BLaER1 treated with 17β-estradiol and CSF1 and Interleukin-3, amounts not matched to agents 10 nM and 100 nM (cell line): ENCODE measurements at regions not wholly inside any gene's neighbourhood (a gene's known extent, or its start where the extent isn't known, plus 50 kb on each side); places are given as distances from the start of the nearest gene placed in this dataset.

ENCODE experiments used
- H3K27ac ChIP-seq, 11 experiments: shearing (Covaris generic); formaldehyde crosslinking; 2 replicates each; pipeline ENCODE4 v1.8.1; 2022
- H3K27me3 ChIP-seq, 11 experiments: shearing (Covaris generic); formaldehyde crosslinking; 2 replicates each; pipeline ENCODE4 v1.8.1; 2022
- H3K36me3 ChIP-seq, 11 experiments: shearing (Covaris generic); formaldehyde crosslinking; 2 replicates each; pipeline ENCODE4 v1.8.1; 2022
- H3K4me1 ChIP-seq, 10 experiments: shearing (Covaris generic); formaldehyde crosslinking; 2 replicates each; pipeline ENCODE4 v1.8.1; 2022
- H3K4me2 ChIP-seq, 11 experiments: shearing (Covaris generic); formaldehyde crosslinking; 2 replicates each; pipeline ENCODE4 v1.8.1; 2022
- H3K4me3 ChIP-seq, 10 experiments: shearing (Covaris generic); formaldehyde crosslinking; 2 replicates each; pipeline ENCODE4 v1.8.1; 2022
- H3K9ac ChIP-seq, 11 experiments: shearing (Covaris generic); formaldehyde crosslinking; 2 replicates each; pipeline ENCODE4 v1.8.1; 2022
- H3K9me3 ChIP-seq, 11 experiments: shearing (Covaris generic); formaldehyde crosslinking; replicated peaks in 1 of 11; 2 replicates each; pipeline ENCODE4 v1.8.1; 2022
- H4K20me1 ChIP-seq, 11 experiments: shearing (Covaris generic); formaldehyde crosslinking; 2 replicates each; pipeline ENCODE4 v1.8.1; 2022
- Cebpa-rat ChIP-seq, 11 experiments: shearing (Covaris generic); IDR thresholded peaks; 2 replicates each; pipeline ENCODE4 v1.8.1; 2022

DNA sequence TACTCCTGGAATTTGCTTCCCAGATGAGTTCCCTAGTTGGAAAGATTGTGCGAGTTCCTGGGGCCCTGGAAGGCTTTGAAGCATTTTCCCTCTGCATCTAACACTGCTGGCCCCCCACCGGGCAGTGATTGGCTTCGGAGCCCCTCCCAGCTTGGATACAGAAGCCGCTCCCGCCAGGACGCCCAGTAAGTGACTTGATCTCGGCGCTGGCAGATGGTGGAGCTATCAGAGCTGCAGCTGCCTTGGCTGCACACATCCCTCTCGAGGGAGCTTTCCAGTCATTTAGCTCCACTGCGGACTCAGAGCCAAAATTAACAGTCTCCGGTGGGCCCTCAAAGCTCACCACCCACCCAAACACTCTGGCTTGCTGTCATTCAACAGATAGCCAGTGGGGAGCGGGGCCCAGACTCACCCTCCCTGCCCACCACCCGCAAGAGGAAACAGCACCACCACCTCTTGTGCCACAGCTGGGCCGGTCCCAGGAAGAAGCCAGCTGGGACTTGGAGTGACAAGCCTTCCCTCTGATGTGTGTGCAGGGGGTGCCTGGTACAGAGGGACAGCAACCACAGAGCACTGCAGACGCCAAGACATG lies 162.3 kb downstream of the TRIM29 start:
- Histone ChIP-seq H3K27ac (no peak overlapping the region), H3K4me1 (peaks cover 0 to 42% (median 30%) of the 10 kb centered on the region in 10 experiments; a peak in 17 of 20 replicates), H3K36me3 (no peaks in the 10 kb centered on the region), H3K4me2 (peak overlapping the region in 9 of 11 experiments; percentile 37 to 64 (median 58); a peak in 17 of 22 replicates), H3K9me3 (no peaks in the 10 kb centered on the region), H4K20me1 (peaks cover 0 to 6% (median 0%) of the 10 kb centered on the region in 11 experiments; a peak in 3 of 22 replicates), H3K4me3 (no peak overlapping the region), H3K9ac (no peak overlapping the region), H3K27me3 (no peaks in the 10 kb centered on the region)
- no peak for TF ChIP-seq Cebpa-rat (IDR thresholded peaks at IDR 0.05)

DNA sequence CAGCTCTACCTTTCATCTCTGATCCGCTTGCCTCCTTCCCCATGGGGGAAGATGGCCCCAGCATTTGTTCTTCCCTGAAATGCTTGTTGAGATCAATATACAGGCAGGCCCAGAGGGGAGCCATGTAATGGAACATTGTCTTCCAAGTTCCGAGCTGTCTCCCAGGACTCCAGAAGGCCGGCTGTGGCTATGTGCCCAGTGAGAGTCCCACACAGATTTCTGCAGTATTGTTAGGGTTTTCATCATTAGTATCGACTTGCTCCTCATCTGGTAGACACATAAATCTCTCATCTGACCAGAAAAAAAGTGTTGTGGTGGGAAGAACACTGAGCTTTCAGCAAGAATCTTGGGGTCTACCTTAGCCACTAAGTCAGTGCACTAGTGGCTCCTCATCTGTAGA lies 163.4 kb downstream of the TRIM29 start:
- Histone ChIP-seq H3K9ac (no peak overlapping the region), H3K4me3 (no peak overlapping the region), H3K9me3 (no peaks in the 10 kb centered on the region), H4K20me1 (peaks cover 0 to 6% (median 0%) of the 10 kb centered on the region in 11 experiments; a peak in 3 of 22 replicates), H3K4me2 (peak overlapping the region in 5 of 11 experiments; percentile 43 to 64 (median 60); a peak in 5 of 22 replicates), H3K27me3 (no peaks in the 10 kb centered on the region), H3K27ac (no peak overlapping the region), H3K4me1 (peaks cover 0 to 42% (median 30%) of the 10 kb centered on the region in 10 experiments; a peak in 17 of 20 replicates), H3K36me3 (no peaks in the 10 kb centered on the region)
- no peak for TF ChIP-seq Cebpa-rat (IDR thresholded peaks at IDR 0.05)

DNA sequence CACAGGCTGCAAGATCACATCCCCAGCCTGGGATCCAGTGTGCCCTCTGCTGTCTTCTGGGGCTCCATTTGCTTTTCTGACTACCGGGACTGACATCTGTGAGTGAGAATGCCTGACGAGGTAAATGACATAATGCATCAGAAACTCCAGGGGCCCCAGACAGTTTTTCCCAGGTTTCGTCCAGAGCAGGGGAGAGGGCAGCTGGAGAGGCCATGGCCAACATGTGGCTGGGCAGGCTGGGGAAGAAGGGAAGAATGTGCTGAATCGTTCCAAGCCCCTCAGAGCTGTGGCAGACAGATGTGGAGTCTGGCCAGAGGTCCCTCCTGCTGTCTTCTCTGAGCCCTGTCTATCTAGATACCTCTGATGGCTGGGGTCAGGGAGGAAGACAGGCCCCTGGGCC lies 163.9 kb downstream of the TRIM29 start:
- H3K27ac ChIP-seq = no peak overlapping the region
- H3K27me3 ChIP-seq = no peaks in the 10 kb centered on the region
- 0 out of 22 replicates have a peak overlapping the region, but pooled peaks of 1 of the 11 experiments have one; percentile 59 for H3K4me2 ChIP-seq
- H3K4me1 ChIP-seq = peaks cover 0 to 42% (median 30%) of the 10 kb centered on the region in 10 experiments; a peak in 17 of 20 replicates
- no peaks in the 10 kb centered on the region for H3K9me3 ChIP-seq
- H4K20me1 ChIP-seq = peaks cover 0 to 6% (median 0%) of the 10 kb centered on the region in 11 experiments; a peak in 2 of 22 replicates
- H3K4me3 ChIP-seq = no peak overlapping the region
- no peak for TF ChIP-seq Cebpa-rat (IDR thresholded peaks at IDR 0.05)
- no peaks in the 10 kb centered on the region for H3K36me3 ChIP-seq
- H3K9ac ChIP-seq = no peak overlapping the region

GRCh38 chr11:119972281-119972680 lies 165.6 kb downstream of the TRIM29 start:
- no peak overlapping the region for H3K9ac ChIP-seq
- H3K9me3 ChIP-seq = no peaks in the 10 kb centered on the region
- H4K20me1 ChIP-seq = peaks cover 0 to 2% (median 0%) of the 10 kb centered on the region in 11 experiments; a peak in 1 of 22 replicates
- no peak overlapping the region for H3K4me3 ChIP-seq
- H3K27me3 ChIP-seq = no peaks in the 10 kb centered on the region
- no peak overlapping the region for H3K4me2 ChIP-seq
- no peak overlapping the region for H3K27ac ChIP-seq
- TF ChIP-seq Cebpa-rat (IDR thresholded peaks at IDR 0.05) = no peak
- H3K4me1 ChIP-seq = peaks cover 0 to 31% (median 20%) of the 10 kb centered on the region in 10 experiments; a peak in 17 of 20 replicates
- H3K36me3 ChIP-seq = no peaks in the 10 kb centered on the region

DNA sequence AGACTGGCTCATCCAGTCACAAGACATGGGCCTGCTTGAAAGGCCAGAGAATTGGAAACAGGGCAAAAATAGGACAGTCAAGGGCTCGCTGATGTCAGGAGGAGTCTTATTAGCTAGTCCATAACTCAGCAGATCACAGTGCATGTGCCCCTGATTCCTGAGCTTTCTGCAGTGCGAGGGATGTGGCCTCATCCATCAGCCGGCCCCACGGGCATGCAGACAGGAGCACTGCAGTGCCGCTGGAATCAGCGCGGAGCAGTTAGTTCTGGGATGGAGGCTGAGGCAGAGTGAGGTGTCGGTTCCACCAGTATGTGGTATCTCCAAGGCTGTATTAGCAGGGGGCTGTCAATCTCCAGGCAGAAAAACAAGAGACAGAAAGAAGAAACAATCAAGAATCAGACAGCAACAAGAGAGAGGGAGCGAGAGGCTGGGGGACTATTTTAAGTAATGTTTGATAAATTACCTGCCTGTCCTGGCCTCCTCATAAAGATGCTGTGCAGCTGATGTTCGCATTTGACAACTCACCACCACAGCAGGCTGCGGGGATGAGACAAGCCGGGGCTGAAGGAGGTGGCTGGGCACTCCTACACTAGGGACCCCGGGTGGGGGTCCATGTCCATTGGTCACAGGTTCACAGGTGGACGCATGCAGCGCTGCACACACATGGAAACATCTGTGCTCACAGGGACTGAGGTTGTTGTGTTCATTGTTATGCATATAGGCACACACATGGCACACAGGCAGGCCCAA lies 167.2 kb downstream of the TRIM29 start:
- Histone ChIP-seq H3K4me1 (peaks cover 0 to 17% (median 9%) of the 10 kb centered on the region in 10 experiments; a peak in 16 of 20 replicates), H3K36me3 (no peaks in the 10 kb centered on the region), H3K27ac (no peak overlapping the region), H3K27me3 (no peaks in the 10 kb centered on the region), H3K9me3 (no peaks in the 10 kb centered on the region), H3K4me2 (no peak overlapping the region), H4K20me1 (no peaks in the 10 kb centered on the region), H3K4me3 (no peak overlapping the region), H3K9ac (no peak overlapping the region)
- no peak for TF ChIP-seq Cebpa-rat (IDR thresholded peaks at IDR 0.05)

DNA sequence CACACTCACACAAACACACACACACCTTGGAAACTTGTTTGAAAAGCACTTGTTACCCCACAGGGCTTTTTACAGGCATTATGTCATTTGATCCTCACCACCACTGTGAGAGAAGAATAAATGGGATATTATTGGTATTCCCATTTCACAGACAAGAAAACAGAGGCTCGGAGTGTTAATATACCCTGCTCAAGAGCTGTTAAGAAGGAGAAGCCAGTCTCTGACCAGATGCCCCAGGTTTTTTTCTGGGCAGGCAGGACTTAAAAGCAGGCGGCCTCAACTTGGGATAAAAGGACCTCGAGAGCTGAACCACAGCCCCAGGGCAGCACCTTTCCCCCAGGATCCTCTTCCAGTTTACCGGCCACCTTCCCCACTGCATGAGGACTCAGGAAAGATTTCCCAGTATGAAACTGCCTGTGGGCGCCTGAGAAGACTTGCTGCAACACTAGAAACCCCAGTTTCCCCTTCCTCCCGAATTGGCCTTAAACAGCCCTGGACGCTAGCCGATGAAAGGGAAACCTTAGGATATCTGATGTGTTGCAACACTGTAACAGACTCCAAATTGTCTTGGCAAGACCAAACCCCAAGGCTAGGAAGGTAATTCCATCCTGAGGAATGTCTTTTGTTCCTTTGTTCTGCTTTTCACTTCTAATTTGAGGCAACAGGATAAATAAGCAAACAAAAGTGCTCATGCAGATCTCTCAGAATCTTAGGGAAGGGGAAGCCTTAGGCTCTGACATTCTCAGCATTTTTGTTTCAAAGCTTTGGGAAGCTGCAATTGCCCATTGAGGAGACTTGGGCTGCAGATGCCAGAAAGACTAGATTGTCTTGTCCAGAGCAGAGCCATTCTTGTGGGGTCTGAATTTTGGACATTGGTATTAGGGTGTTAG lies 173.5 kb downstream of the TRIM29 start:
- no peak for TF ChIP-seq Cebpa-rat (IDR thresholded peaks at IDR 0.05)
- no peak overlapping the region for H3K4me3 ChIP-seq
- no peak overlapping the region for H3K9ac ChIP-seq
- no peak overlapping the region for H3K27ac ChIP-seq
- H4K20me1 ChIP-seq = no peaks in the 10 kb centered on the region
- H3K36me3 ChIP-seq = no peaks in the 10 kb centered on the region
- no peaks in the 10 kb centered on the region for H3K4me1 ChIP-seq
- H3K27me3 ChIP-seq = no peaks in the 10 kb centered on the region
- H3K4me2 ChIP-seq = no peak overlapping the region
- no peaks in the 10 kb centered on the region for H3K9me3 ChIP-seq

- no peak for TF ChIP-seq Cebpa-rat (IDR thresholded peaks at IDR 0.05)
- H3K4me1 ChIP-seq = no peaks in the 10 kb centered on the region
- no peak overlapping the region for H3K9ac ChIP-seq
- H3K4me2 ChIP-seq = no peak overlapping the region
- no peaks in the 10 kb centered on the region for H3K36me3 ChIP-seq
- H3K27me3 ChIP-seq = no peaks in the 10 kb centered on the region
- H4K20me1 ChIP-seq = no peaks in the 10 kb centered on the region
- H3K27ac ChIP-seq = no peak overlapping the region
- H3K4me3 ChIP-seq = no peak overlapping the region
- H3K9me3 ChIP-seq = no peaks in the 10 kb centered on the region
Measured at GRCh38 chr11:119957951-119958350, 180.0 kb downstream of the TRIM29 start.

DNA sequence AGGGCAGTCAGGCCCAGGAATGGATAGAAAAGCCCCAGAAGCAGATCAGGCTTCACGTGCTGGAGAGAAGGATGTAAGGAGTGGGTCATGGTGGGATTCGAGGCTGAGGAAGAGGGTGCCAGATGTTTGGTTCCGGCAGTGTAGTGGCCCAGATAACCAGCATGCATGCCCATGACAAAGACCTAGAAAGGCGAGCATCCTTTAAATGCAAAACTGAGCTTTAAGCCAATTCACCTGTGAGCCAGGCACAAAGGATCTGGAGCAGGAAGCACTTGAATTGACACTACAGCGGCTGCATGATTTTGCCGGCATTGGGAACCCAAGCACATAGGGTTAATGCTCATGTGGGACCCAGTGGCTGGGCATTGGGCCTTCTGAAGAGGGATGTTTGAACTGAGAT lies 185.5 kb downstream of the TRIM29 start:
- H3K4me2 ChIP-seq = no peak overlapping the region

GRCh38 chr11:119943298-119943655 lies 194.6 kb downstream of the TRIM29 start:
- peaks cover 0 to 5% (median 0%) of the 10 kb centered on the region in 10 experiments; a peak in 4 of 20 replicates for H3K4me1 ChIP-seq
- no peak overlapping the region for H3K27ac ChIP-seq
- H3K4me3 ChIP-seq = no peak overlapping the region
- no peak for TF ChIP-seq Cebpa-rat (IDR thresholded peaks at IDR 0.05)
- H3K27me3 ChIP-seq = no peaks in the 10 kb centered on the region
- H3K9ac ChIP-seq = no peak overlapping the region
- no peak overlapping the region for H3K4me2 ChIP-seq
- no peaks in the 10 kb centered on the region for H3K9me3 ChIP-seq
- H3K36me3 ChIP-seq = no peaks in the 10 kb centered on the region
- no peaks in the 10 kb centered on the region for H4K20me1 ChIP-seq

More for the DNA sequence above, 185.5 kb downstream of the TRIM29 start:
- no peak overlapping the region for H3K4me3 ChIP-seq
- no peaks in the 10 kb centered on the region for H3K36me3 ChIP-seq
- TF ChIP-seq Cebpa-rat (IDR thresholded peaks at IDR 0.05) = no peak
- no peaks in the 10 kb centered on the region; a peak in 1 of 20 replicates for H3K4me1 ChIP-seq
- no peaks in the 10 kb centered on the region for H4K20me1 ChIP-seq
- no peak overlapping the region for H3K9ac ChIP-seq
- H3K9me3 ChIP-seq = no peaks in the 10 kb centered on the region
- no peak overlapping the region for H3K27ac ChIP-seq
- no peaks in the 10 kb centered on the region for H3K27me3 ChIP-seq
